ENCODE measurements at regions not wholly inside any gene's neighbourhood (a gene's known extent, or its start where the extent isn't known, plus 50 kb on each side); places are given as distances from the start of the nearest gene placed in this dataset.

- no peak for DNase-seq
Measured at GRCh38 chr2:17057109-17058017, 391.7 kb upstream of the CYRIA start.

- DNase-seq = no peak
Measured at GRCh38 chr2:17056236-17056635, 390.6 kb upstream of the CYRIA start.

GRCh38 chr2:17052001-17052400 is 386.4 kb upstream of the CYRIA start:
- DNase-seq = no peak

GRCh38 chr2:17051538-17051937 is 385.9 kb upstream of the CYRIA start:
- DNase-seq = no peak

GRCh38 chr2:17043173-17043572 is 377.5 kb upstream of the CYRIA start:
- DNase-seq = no peak

GRCh38 chr2:17036361-17036760 is 370.7 kb upstream of the CYRIA start:
- DNase-seq = no peak

GRCh38 chr2:17035010-17035409 is 369.4 kb upstream of the CYRIA start:
- no peak for DNase-seq

GRCh38 chr2:17030047-17030446 is 364.4 kb upstream of the CYRIA start:
- peak; percentile 7 for DNase-seq

- no peak for DNase-seq
Measured at GRCh38 chr2:17012297-17012696, 346.7 kb upstream of the CYRIA start.

GRCh38 chr2:17010104-17010503 is 344.5 kb upstream of the CYRIA start:
- DNase-seq = no peak

GRCh38 chr2:17000184-17000482 is 334.5 kb upstream of the CYRIA start:
- DNase-seq = no peak

GRCh38 chr2:16999347-17000183 is 333.9 kb upstream of the CYRIA start:
- DNase-seq = no peak

GRCh38 chr2:16978301-16978700 is 312.7 kb upstream of the CYRIA start:
- DNase-seq = no peak

GRCh38 chr2:16974688-16975087 is 309.1 kb upstream of the CYRIA start:
- DNase-seq = no peak

- DNase-seq = peak; percentile 44
Measured at GRCh38 chr2:16973586-16974286, 308.1 kb upstream of the CYRIA start.

- DNase-seq = no peak
Measured at GRCh38 chr2:16972276-16972675, 306.6 kb upstream of the CYRIA start.

- DNase-seq = no peak
Measured at GRCh38 chr2:16971722-16972234, 306.1 kb upstream of the CYRIA start.

GRCh38 chr2:16970948-16971347 is 305.3 kb upstream of the CYRIA start:
- peak; percentile 33 for DNase-seq

GRCh38 chr2:16962505-16962904 is 296.9 kb upstream of the CYRIA start:
- DNase-seq = peak; percentile 9

GRCh38 chr2:16960579-16960978 is 294.9 kb upstream of the CYRIA start:
- no peak for DNase-seq

GRCh38 chr2:16958266-16958665 is 292.6 kb upstream of the CYRIA start:
- DNase-seq = no peak

GRCh38 chr2:16952805-16953204 is 287.2 kb upstream of the CYRIA start:
- no peak for DNase-seq

GRCh38 chr2:16952368-16952767 is 286.7 kb upstream of the CYRIA start:
- no peak for DNase-seq

Data from hematopoietic multipotent progenitor cell treated with erythropoietin and hydrocortisone succinate and interleukin-3 and kit ligand, for 4 days (in vitro differentiated cells).